ENCODE measurements at regions not wholly inside any gene's neighbourhood (a gene's known extent, or its start where the extent isn't known, plus 50 kb on each side); places are given as distances from the start of the nearest gene placed in this dataset.
"Not testable (repeated sequence)": the region's sequence is repeated elsewhere in the genome, so short reads cannot be mapped to it uniquely, and the experiment has no call there.

DNA sequence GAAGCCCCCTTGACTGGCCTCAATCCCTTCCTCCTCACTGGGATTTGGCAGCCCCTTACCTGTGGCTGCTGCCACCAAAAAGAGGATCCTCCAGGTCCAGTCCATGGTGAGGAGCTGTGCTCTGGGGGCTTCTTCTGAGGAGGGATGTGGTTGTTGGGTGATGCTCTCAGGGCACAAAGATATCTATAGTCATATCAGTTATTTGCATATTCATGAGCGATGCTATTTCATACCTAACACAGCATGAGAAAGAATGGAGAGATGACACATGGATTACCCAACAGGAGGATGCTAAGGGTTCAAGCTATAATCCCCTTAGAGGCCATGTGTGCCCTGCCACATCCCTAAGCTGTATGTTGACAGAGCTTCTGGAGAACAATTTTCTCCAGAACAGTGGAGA lies 98.1 kb downstream of the OR4M2 start:
- TF ChIP-seq, protein P1, sequence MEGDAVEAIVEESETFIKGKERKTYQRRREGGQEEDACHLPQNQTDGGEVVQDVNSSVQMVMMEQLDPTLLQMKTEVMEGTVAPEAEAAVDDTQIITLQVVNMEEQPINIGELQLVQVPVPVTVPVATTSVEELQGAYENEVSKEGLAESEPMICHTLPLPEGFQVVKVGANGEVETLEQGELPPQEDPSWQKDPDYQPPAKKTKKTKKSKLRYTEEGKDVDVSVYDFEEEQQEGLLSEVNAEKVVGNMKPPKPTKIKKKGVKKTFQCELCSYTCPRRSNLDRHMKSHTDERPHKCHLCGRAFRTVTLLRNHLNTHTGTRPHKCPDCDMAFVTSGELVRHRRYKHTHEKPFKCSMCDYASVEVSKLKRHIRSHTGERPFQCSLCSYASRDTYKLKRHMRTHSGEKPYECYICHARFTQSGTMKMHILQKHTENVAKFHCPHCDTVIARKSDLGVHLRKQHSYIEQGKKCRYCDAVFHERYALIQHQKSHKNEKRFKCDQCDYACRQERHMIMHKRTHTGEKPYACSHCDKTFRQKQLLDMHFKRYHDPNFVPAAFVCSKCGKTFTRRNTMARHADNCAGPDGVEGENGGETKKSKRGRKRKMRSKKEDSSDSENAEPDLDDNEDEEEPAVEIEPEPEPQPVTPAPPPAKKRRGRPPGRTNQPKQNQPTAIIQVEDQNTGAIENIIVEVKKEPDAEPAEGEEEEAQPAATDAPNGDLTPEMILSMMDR (IDR thresholded peaks at IDR 0.05; ENCODE audit: low read depth, low read length) = not testable (repeated sequence)
- TF ChIP-seq EZH2phosphoT487 (IDR thresholded peaks at IDR 0.05; ENCODE audit: low read depth) = not testable (repeated sequence)

Data from OCI-LY3 (cell line).